Progenitor cell of endocrine pancreas (in vitro differentiated cells): ENCODE measurements at regions not wholly inside any gene's neighbourhood (a gene's known extent, or its start where the extent isn't known, plus 50 kb on each side); places are given as distances from the start of the nearest gene placed in this dataset.
"Not testable (repeated sequence)": the region's sequence is repeated elsewhere in the genome, so short reads cannot be mapped to it uniquely, and the experiment has no call there.

ENCODE experiments used
- DNase-seq: peaks from one replicate; pipeline ENCODE4 v3.0.0; 2021; ENCODE audit warnings: low spot score; ENCODE audit not compliant: unreplicated experiment
- H3K27ac Mint-ChIP-seq: 2 replicates; pipeline ENCODE4 v1.8.0; 2021; ENCODE audit warnings: mild to moderate bottlenecking, moderate library complexity, mixed read lengths
- H3K27me3 Mint-ChIP-seq: 2 replicates; pipeline ENCODE4 v1.8.0; 2021; ENCODE audit warnings: mixed read lengths
- H3K36me3 Mint-ChIP-seq: 2 replicates; pipeline ENCODE4 v1.8.0; 2022; ENCODE audit warnings: mixed read lengths; ENCODE audit not compliant: insufficient read depth
- H3K4me1 Mint-ChIP-seq: 2 replicates; pipeline ENCODE4 v1.8.0; 2021; ENCODE audit warnings: low read depth, mixed read lengths
- H3K4me3 Mint-ChIP-seq: 2 replicates; pipeline ENCODE4 v1.8.0; 2021; ENCODE audit warnings: low read depth, mild to moderate bottlenecking, moderate library complexity, mixed read lengths
- H3K9me3 Mint-ChIP-seq: 2 replicates; pipeline ENCODE4 v1.8.0; 2021; ENCODE audit warnings: low read depth, mixed read lengths
- CTCF ChIP-seq: fragments of 200-600 bp; sonication (generic); IDR thresholded peaks from one replicate; pipeline ENCODE4 v1.5.0; 2021; ENCODE audit warnings: antibody characterized with exemption, mild to moderate bottlenecking; ENCODE audit not compliant: unreplicated experiment

GRCh38 chr4:116132946-116133345, 952.4 kb downstream of the TRAM1L1 start:
- Mint-ChIP-seq H3K4me3 (no peak overlapping the region), H3K9me3 (no peaks in the 10 kb centered on the region), H3K36me3 (no peaks in the 10 kb centered on the region), H3K27ac (no peak overlapping the region), H3K27me3 (no peaks in the 10 kb centered on the region), H3K4me1 (no peaks in the 10 kb centered on the region)
- DNase-seq, result no peak
- TF ChIP-seq CTCF, result no peak

GRCh38 chr4:116126794-116127193, 958.6 kb downstream of the TRAM1L1 start:
- Mint-ChIP-seq H3K4me1 (no peaks in the 10 kb centered on the region), H3K36me3 (no peaks in the 10 kb centered on the region), H3K9me3 (no peaks in the 10 kb centered on the region), H3K27ac (no peak overlapping the region), H3K27me3 (no peaks in the 10 kb centered on the region), H3K4me3 (no peak overlapping the region)
- no peak for DNase-seq
- TF ChIP-seq CTCF, result no peak

- H3K4me3 Mint-ChIP-seq, result no peak overlapping the region
- no peaks in the 10 kb centered on the region for H3K27me3 Mint-ChIP-seq
Measured at GRCh38 chr4:116122124-116122523, 963.3 kb downstream of the TRAM1L1 start.

DNA sequence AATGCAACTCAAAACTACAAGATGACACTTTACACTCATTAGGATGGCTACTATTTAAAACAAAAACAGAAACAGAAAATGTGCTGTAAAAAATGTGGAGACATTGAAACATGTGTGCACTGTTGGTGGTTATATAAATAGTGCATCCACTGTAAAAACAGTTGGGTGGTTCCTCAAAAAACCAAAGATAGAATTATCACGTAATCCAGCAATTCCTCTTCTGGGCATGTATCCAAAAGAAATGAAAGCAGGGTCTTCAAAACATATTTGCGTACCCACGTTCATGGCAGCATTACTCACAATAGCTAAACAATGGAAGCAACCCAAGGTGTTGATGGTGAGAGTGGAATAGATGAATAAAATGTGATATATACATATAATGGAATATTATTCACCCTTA, 967.2 kb downstream of the TRAM1L1 start:
- TF ChIP-seq CTCF, result no peak
- no peak for DNase-seq
- no peaks in the 10 kb centered on the region for H3K36me3 Mint-ChIP-seq
- H3K27ac Mint-ChIP-seq, result no peak overlapping the region
- H3K4me1 Mint-ChIP-seq, result no peaks in the 10 kb centered on the region
- H3K27me3 Mint-ChIP-seq, result no peaks in the 10 kb centered on the region
- no peak overlapping the region for H3K4me3 Mint-ChIP-seq
- H3K9me3 Mint-ChIP-seq, result peaks cover 4% of the 10 kb centered on the region

More at GRCh38 chr4:116122124-116122523, 963.3 kb downstream of the TRAM1L1 start:
- H3K36me3 Mint-ChIP-seq, result no peaks in the 10 kb centered on the region
- TF ChIP-seq CTCF, result no peak
- no peak for DNase-seq
- H3K9me3 Mint-ChIP-seq, result no peaks in the 10 kb centered on the region
- H3K27ac Mint-ChIP-seq, result no peak overlapping the region
- H3K4me1 Mint-ChIP-seq, result no peaks in the 10 kb centered on the region

DNA sequence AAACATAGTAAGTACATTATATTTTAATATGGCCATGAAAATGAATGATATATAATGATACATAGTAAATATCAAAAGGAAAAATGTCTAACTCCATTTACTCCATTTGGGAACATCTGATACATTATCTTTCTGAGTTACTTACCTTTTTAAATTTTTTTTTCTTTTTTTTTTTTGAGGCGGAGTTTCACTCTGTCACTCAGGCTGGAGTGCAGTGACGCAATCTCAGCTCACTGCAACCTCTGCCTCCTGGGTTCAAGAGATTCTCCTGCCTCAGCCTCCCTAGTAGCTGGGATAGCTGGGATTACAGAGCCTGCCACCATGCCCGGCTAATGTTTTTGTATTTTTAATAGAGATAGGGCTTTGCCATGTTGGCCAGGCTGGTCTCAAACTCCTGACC, 972.5 kb downstream of the TRAM1L1 start:
- not testable (repeated sequence) for H3K4me3 Mint-ChIP-seq, H3K27me3 Mint-ChIP-seq, H3K4me1 Mint-ChIP-seq, H3K27ac Mint-ChIP-seq, H3K36me3 Mint-ChIP-seq, DNase-seq
- peaks cover 10% of the 10 kb centered on the region for H3K9me3 Mint-ChIP-seq

DNA sequence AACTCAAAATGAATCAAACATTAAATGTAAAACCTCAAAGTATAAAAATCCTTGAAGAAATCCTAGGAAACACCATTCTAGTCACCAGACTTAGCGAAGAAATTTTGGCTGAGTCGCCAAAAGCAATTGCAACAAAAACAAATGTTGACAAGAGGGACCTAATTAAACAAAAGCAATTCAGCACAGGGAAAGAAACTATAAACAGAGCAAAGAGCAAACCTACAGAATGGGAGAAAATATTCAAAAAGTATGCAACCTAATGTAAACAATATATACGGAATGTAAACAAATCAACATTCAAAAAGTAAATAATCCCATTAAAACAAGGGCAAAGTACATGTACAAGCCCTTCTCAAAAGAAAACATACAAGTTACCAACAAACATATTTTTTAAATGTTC, 974.7 kb downstream of the TRAM1L1 start:
- peaks cover 9% of the 10 kb centered on the region for H3K9me3 Mint-ChIP-seq
- peaks cover 1% of the 10 kb centered on the region for H3K36me3 Mint-ChIP-seq
- no peak for TF ChIP-seq CTCF

More for the DNA sequence above, 974.7 kb downstream of the TRAM1L1 start:
- Mint-ChIP-seq H3K4me3 (no peak overlapping the region), H3K4me1 (no peaks in the 10 kb centered on the region), H3K27ac (no peak overlapping the region), H3K27me3 (no peaks in the 10 kb centered on the region)
- DNase-seq, result no peak
